DND-41 (cell line): ENCODE measurements at regions not wholly inside any gene's neighbourhood (a gene's known extent, or its start where the extent isn't known, plus 50 kb on each side); places are given as distances from the start of the nearest gene placed in this dataset.
"Not testable (repeated sequence)": the region's sequence is repeated elsewhere in the genome, so short reads cannot be mapped to it uniquely, and the experiment has no call there.

ENCODE experiments used
- ATAC-seq: fragments of 200-7000 bp; cut with Tn5 transposase; 3 replicates; pipeline ENCODE4 v1.9.1; 2021; ENCODE audit warnings: low read depth; ENCODE audit not compliant: insufficient read depth
- DNase-seq: peaks from one replicate; pipeline ENCODE4 v3.0.0-alpha.2; 2020
- H2AFZ ChIP-seq: 2 replicates; pipeline ENCODE4 v1.6.0; 2012; ENCODE audit warnings: low read depth, low read length
- H3K27ac ChIP-seq: 2 replicates; pipeline ENCODE4 v1.5.1; 2012; ENCODE audit warnings: low read length, inconsistent platforms
- H3K27me3 ChIP-seq: fragments of 200-600 bp; sonication (generic); 2 replicates; pipeline ENCODE4 v1.6.0; 2012; ENCODE audit warnings: low read length, mild to moderate bottlenecking, inconsistent platforms; ENCODE audit not compliant: insufficient read depth, poor library complexity
- H3K36me3 ChIP-seq: 2 replicates; pipeline ENCODE4 v1.5.1; 2012; ENCODE audit warnings: low read length, inconsistent platforms; ENCODE audit not compliant: insufficient read depth
- H3K4me1 ChIP-seq: 2 replicates; pipeline ENCODE4 v1.5.1; 2012; ENCODE audit warnings: mild to moderate bottlenecking, low read length; ENCODE audit not compliant: insufficient read depth
- H3K4me2 ChIP-seq: 2 replicates; pipeline ENCODE4 v1.6.0; 2012; ENCODE audit warnings: mild to moderate bottlenecking, moderate library complexity, low read length, inconsistent platforms; ENCODE audit not compliant: insufficient read depth
- H3K4me3 ChIP-seq, 2 experiments: fragments of 200-600 bp in 1 of 2; shearing (Covaris generic) in 1 of 2; 2 replicates each; pipeline ENCODE4 v1.5.1; 2012 to 2016; ENCODE audit warnings: inconsistent platforms in 2 of 2, low read length in 2 of 2, mild to moderate bottlenecking in 2 of 2, low read depth in 1 of 2, moderate library complexity in 1 of 2
- H3K79me2 ChIP-seq: 2 replicates; pipeline ENCODE4 v1.6.0; 2012; ENCODE audit warnings: low read length, inconsistent platforms; ENCODE audit not compliant: insufficient read depth
- H3K9ac ChIP-seq: 2 replicates; pipeline ENCODE4 v1.6.0; 2012; ENCODE audit warnings: low read depth, mild to moderate bottlenecking, inconsistent platforms, low read length, moderate library complexity
- H3K9me3 ChIP-seq: 2 replicates; pipeline ENCODE4 v1.5.1; 2012; ENCODE audit warnings: low read length, moderate library complexity, mild to moderate bottlenecking, inconsistent platforms; ENCODE audit not compliant: insufficient read depth, severe bottlenecking
- H4K20me1 ChIP-seq: 2 replicates; pipeline ENCODE4 v1.6.0; 2012; ENCODE audit warnings: low read length; ENCODE audit not compliant: insufficient read depth
- CTCF ChIP-seq: IDR thresholded peaks from 2 replicates; pipeline ENCODE4 v1.5.1; 2012; ENCODE audit warnings: borderline replicate concordance, low read length, moderate library complexity, mild to moderate bottlenecking; ENCODE audit not compliant: poor library complexity, severe bottlenecking; ENCODE audit errors: extremely low read depth
- EZH2 ChIP-seq: IDR thresholded peaks from 3 replicates; pipeline ENCODE4 v1.6.1; 2012; ENCODE audit warnings: borderline replicate concordance, low read depth, mild to moderate bottlenecking, moderate library complexity, low read length, inconsistent platforms; ENCODE audit not compliant: severe bottlenecking

GRCh38 chr11:110514967-110515366 is 85.2 kb downstream of the FDX1 start:
- Histone ChIP-seq H3K4me2 (no peak overlapping the region), H3K4me1 (no peaks in the 10 kb centered on the region), H3K27ac (no peak overlapping the region), H4K20me1 (no peaks in the 10 kb centered on the region), H3K9me3 (peaks cover 6% of the 10 kb centered on the region), H3K4me3 (no peak overlapping the region), H3K36me3 (no peaks in the 10 kb centered on the region), H3K79me2 (no peaks in the 10 kb centered on the region), H2AFZ (no peak overlapping the region), H3K9ac (no peak overlapping the region), H3K27me3 (no peaks in the 10 kb centered on the region)
- TF ChIP-seq EZH2 (no peak), CTCF (no peak)
- DNase-seq: no peak
- no peak for ATAC-seq

GRCh38 chr11:110517381-110517780 is 87.6 kb downstream of the FDX1 start:
- H3K9me3 ChIP-seq, H3K9ac ChIP-seq, H3K4me1 ChIP-seq, H2AFZ ChIP-seq, ATAC-seq, H4K20me1 ChIP-seq, H3K36me3 ChIP-seq, H3K79me2 ChIP-seq, H3K27me3 ChIP-seq, DNase-seq, H3K4me2 ChIP-seq, H3K27ac ChIP-seq, H3K4me3 ChIP-seq: not testable (repeated sequence)

DNA sequence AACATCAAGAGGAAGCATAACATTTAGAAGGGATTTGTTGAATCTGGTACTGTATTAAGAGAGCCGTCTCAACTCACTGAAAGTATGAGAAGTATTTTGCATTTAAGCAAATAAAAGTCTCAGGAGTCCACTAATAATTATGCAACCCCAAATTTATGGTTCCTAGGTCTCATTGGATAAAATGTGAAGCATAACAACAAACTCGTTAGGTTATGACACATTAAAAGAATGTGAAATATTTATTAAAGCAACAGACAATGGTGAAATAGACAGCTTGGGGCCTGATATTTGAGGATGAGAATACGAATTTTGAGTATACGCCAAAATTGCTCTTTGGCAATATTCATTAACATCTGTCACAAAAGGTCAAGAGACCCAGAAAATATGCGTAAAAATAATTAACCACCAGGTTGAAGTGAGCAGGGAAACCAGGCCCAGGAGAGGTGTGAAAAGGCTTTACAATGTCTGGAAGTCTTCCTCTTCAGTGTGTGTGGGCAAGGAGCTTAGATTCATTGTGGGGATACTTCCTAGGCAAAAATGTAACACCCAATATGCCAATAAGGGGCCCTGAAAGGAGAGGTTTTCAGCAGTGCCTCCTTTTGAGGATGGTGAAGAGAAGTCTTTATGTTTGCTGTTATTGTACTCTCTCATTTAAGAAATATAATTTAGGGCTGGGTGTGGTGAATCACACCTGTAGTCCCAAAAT is 89.2 kb downstream of the FDX1 start:
- H3K4me2 ChIP-seq: no peak overlapping the region
- H2AFZ ChIP-seq: no peak overlapping the region
- no peak for DNase-seq
- H3K36me3 ChIP-seq: no peaks in the 10 kb centered on the region
- no peak overlapping the region for H3K9ac ChIP-seq
- H3K27ac ChIP-seq: no peak overlapping the region
- H3K27me3 ChIP-seq: no peaks in the 10 kb centered on the region
- H3K4me1 ChIP-seq: no peaks in the 10 kb centered on the region
- no peak for TF ChIP-seq CTCF
- no peak for TF ChIP-seq EZH2
- no peaks in the 10 kb centered on the region for H3K79me2 ChIP-seq
- no peak overlapping the region for H3K4me3 ChIP-seq
- ATAC-seq: no peak
- no peaks in the 10 kb centered on the region for H4K20me1 ChIP-seq
- peaks cover 9% of the 10 kb centered on the region for H3K9me3 ChIP-seq

GRCh38 chr11:110519796-110520195 is 90.0 kb downstream of the FDX1 start:
- DNase-seq: no peak
- Histone ChIP-seq H3K27ac (no peak overlapping the region), H3K36me3 (no peaks in the 10 kb centered on the region), H2AFZ (no peak overlapping the region), H3K9me3 (peaks cover 9% of the 10 kb centered on the region), H3K4me1 (no peaks in the 10 kb centered on the region), H3K4me2 (no peak overlapping the region), H3K27me3 (no peaks in the 10 kb centered on the region), H3K9ac (no peak overlapping the region), H4K20me1 (no peaks in the 10 kb centered on the region), H3K79me2 (no peaks in the 10 kb centered on the region), H3K4me3 (no peak overlapping the region)
- no peak for TF ChIP-seq EZH2
- TF ChIP-seq CTCF: no peak
- no peak for ATAC-seq
